HCT116 (cell line): ENCODE measurements at regions not wholly inside any gene's neighbourhood (a gene's known extent, or its start where the extent isn't known, plus 50 kb on each side); places are given as distances from the start of the nearest gene placed in this dataset.

Source experiments
- ATAC-seq: fragments of 200-7000 bp; cut with Tn5 transposase; 2 replicates; pipeline ENCODE4 v1.9.1; 2020; ENCODE audit warnings: mild to moderate bottlenecking, moderate library complexity
- BruUV-seq: library from RNA; stranded (reverse); fragments of 400-500 nt; replicated peaks from 2 replicates; lab custom pipeline; 2021; lab: Mats Ljungman, UMichigan
- CTCF ChIA-PET: fragments of 300-600 bp; sonication (Branson Sonifier 250); formaldehyde crosslinking; loops from one replicate; lab custom pipeline; 2021; ENCODE audit warnings: antibody characterized with exemption; lab: Charles Lee
- POLR2A ChIA-PET: fragments of 300-600, 350-600 bp; sonication (Branson Sonifier 250); formaldehyde crosslinking; loops from one replicate; lab custom pipeline; 2021; ENCODE audit warnings: antibody characterized with exemption; lab: Charles Lee
- RAD21 ChIA-PET, 2 experiments: fragments of 300-600 bp; sonication (Branson Sonifier 250); formaldehyde crosslinking; loops; one replicate each; lab custom pipeline; 2023; ENCODE audit warnings: low total read pairs in 2 of 2; ENCODE audit not compliant: uncharacterized antibody in 2 of 2, unreplicated experiment in 2 of 2, low non-redundant PET in 1 of 2; lab: Charles Lee
- DNase-seq: peaks from one replicate; pipeline ENCODE4 v3.0.0-alpha.2; 2010; ENCODE audit warnings: low read depth, low spot score
- H2AFZ ChIP-seq: fragments of 200-600 bp; shearing (Covaris generic), sonication (generic); 2 replicates; pipeline ENCODE4 v1.6.1; 2017; ENCODE audit warnings: low read depth, mixed run types, mixed read lengths, antibody characterized with exemption, low read length; ENCODE audit not compliant: poor library complexity, severe bottlenecking
- H3K27ac ChIP-seq: 2 replicates; pipeline ENCODE4 v1.5.1; 2012; ENCODE audit warnings: low read depth, low read length
- H3K27me3 ChIP-seq: fragments of 200-600 bp; sonication (generic); 2 replicates; pipeline ENCODE4 v1.6.1; 2016; ENCODE audit warnings: mixed run types, low read length, mixed read lengths; ENCODE audit not compliant: insufficient read depth
- H3K36me3 ChIP-seq, 2 experiments: fragments of 200-500 bp in 1 of 2; fragments of 200-600 bp in 1 of 2; sonication (Bioruptor generic) in 1 of 2; sonication (generic) in 1 of 2; 2 replicates each; pipeline versions ENCODE4 v1.5.1 to v1.6.1; 2014 to 2016; ENCODE audit warnings: low read length in 2 of 2, inconsistent platforms in 1 of 2, mixed read lengths in 1 of 2, mixed run types in 1 of 2; ENCODE audit not compliant: insufficient read depth in 2 of 2, control insufficient read depth in 1 of 2
- H3K4me1 ChIP-seq, 2 experiments: fragments of 200-600 bp in 1 of 2; sonication (generic) in 1 of 2; 2 replicates each; pipeline versions ENCODE4 v1.5.1 to v1.6.1; 2012 to 2017; ENCODE audit warnings: low read length in 2 of 2, inconsistent platforms in 1 of 2, mild to moderate bottlenecking in 1 of 2, mixed read lengths in 1 of 2, mixed run types in 1 of 2, moderate library complexity in 1 of 2; ENCODE audit not compliant: insufficient read depth in 2 of 2, control insufficient read depth in 1 of 2
- H3K4me2 ChIP-seq: fragments of 200-600 bp; sonication (generic); 2 replicates; pipeline ENCODE4 v1.6.1; 2017; ENCODE audit warnings: mixed run types, low read length, mixed read lengths
- H3K4me3 ChIP-seq, 2 experiments: fragments of 200-600 bp in 1 of 2; sonication (generic) in 1 of 2; replicated peaks in 1 of 2; 2 replicates each; pipeline ENCODE4 v1.5.1; 2011 to 2016; ENCODE audit warnings: low read length in 2 of 2, control low read depth in 1 of 2, low read depth in 1 of 2, mild to moderate bottlenecking in 1 of 2, mixed read lengths in 1 of 2, mixed run types in 1 of 2
- H3K79me2 ChIP-seq: fragments of 200-600 bp; sonication (generic); 2 replicates; pipeline ENCODE4 v1.6.1; 2017; ENCODE audit warnings: mild to moderate bottlenecking, mixed run types, low read length, moderate library complexity, mixed read lengths; ENCODE audit not compliant: insufficient read depth
- H3K9ac ChIP-seq: fragments of 200-600 bp; sonication (generic); 2 replicates; pipeline ENCODE4 v1.6.1; 2016; ENCODE audit warnings: low read length, mixed read lengths
- H3K9me2 ChIP-seq: fragments of 200-600 bp; sonication (generic), shearing (Covaris generic); 2 replicates; pipeline ENCODE4 v1.6.1; 2017; ENCODE audit warnings: mixed run types, mild to moderate bottlenecking, moderate library complexity; ENCODE audit not compliant: insufficient read depth
- H3K9me3 ChIP-seq, 2 experiments: fragments of 200-500 bp in 1 of 2; fragments of 200-600 bp in 1 of 2; sonication (Bioruptor generic) in 1 of 2; sonication (generic) in 1 of 2; 2 replicates each; pipeline ENCODE4 v1.6.1; 2014 to 2017; ENCODE audit warnings: low read length in 2 of 2, mixed read lengths in 2 of 2, inconsistent platforms in 1 of 2, low read depth in 1 of 2, mild to moderate bottlenecking in 1 of 2, mixed run types in 1 of 2, moderate library complexity in 1 of 2; ENCODE audit not compliant: control insufficient read depth in 1 of 2, insufficient read depth in 1 of 2
- H4K20me1 ChIP-seq: fragments of 200-600 bp; sonication (generic), shearing (Covaris generic); 2 replicates; pipeline ENCODE4 v1.6.1; 2017; ENCODE audit warnings: mixed run types, mild to moderate bottlenecking, moderate library complexity; ENCODE audit not compliant: insufficient read depth
- ATF3 ChIP-seq: IDR thresholded peaks from 2 replicates; pipeline ENCODE4 v1.6.1; 2012
- CBX3 ChIP-seq: IDR thresholded peaks from 2 replicates; pipeline ENCODE4 v1.6.1; 2012; ENCODE audit warnings: low read depth
- CEBPB ChIP-seq: IDR thresholded peaks from 2 replicates; pipeline ENCODE4 v1.6.1; 2012; ENCODE audit warnings: low read depth
- CTCF ChIP-seq, 3 experiments: fragments of 200-600 bp in 1 of 3; sonication (generic) in 1 of 3; IDR thresholded peaks in 2 of 3; conservative IDR thresholded peaks in 1 of 3; 2 replicates each; pipeline ENCODE4 v1.5.1; 2012 to 2017; ENCODE audit warnings: low read depth in 2 of 3, low read length in 2 of 3, antibody characterized with exemption in 1 of 3, borderline replicate concordance in 1 of 3, control low read depth in 1 of 3, mild to moderate bottlenecking in 1 of 3, mixed read lengths in 1 of 3, mixed run types in 1 of 3, moderate library complexity in 1 of 3; ENCODE audit not compliant: insufficient read depth in 1 of 3
- EGR1 ChIP-seq: IDR thresholded peaks from 2 replicates; pipeline ENCODE4 v1.6.1; 2012; ENCODE audit warnings: low read depth
- EZH2 ChIP-seq: fragments of 200-600 bp; sonication (generic); IDR thresholded peaks from 2 replicates; pipeline ENCODE4 v1.6.1; 2017; ENCODE audit warnings: antibody characterized with exemption, mixed run types
- EZH2phosphoT487 ChIP-seq: fragments of 200-600 bp; IDR thresholded peaks from 2 replicates; pipeline ENCODE4 v1.6.1; 2018; ENCODE audit warnings: antibody characterized with exemption, borderline replicate concordance
- FOSL1 ChIP-seq: IDR thresholded peaks from 2 replicates; pipeline ENCODE4 v1.6.1; 2012; ENCODE audit warnings: low read depth
- JUND ChIP-seq: IDR thresholded peaks from 2 replicates; pipeline ENCODE4 v1.6.1; 2012
- MAX ChIP-seq: IDR thresholded peaks from 2 replicates; pipeline ENCODE4 v1.6.1; 2012
- POLR2A ChIP-seq: IDR thresholded peaks from 2 replicates; pipeline ENCODE4 v1.7.0; 2011; ENCODE audit warnings: borderline replicate concordance; ENCODE audit not compliant: insufficient read depth, insufficient read length; ENCODE audit errors: extremely low read depth
- POLR2AphosphoS5 ChIP-seq: IDR thresholded peaks from 2 replicates; pipeline ENCODE4 v1.6.1; 2011; ENCODE audit warnings: mild to moderate bottlenecking, low read depth, low read length, moderate library complexity
- RAD21 ChIP-seq: IDR thresholded peaks from 2 replicates; pipeline ENCODE4 v1.6.1; 2012; ENCODE audit warnings: low read depth, mild to moderate bottlenecking
- SIN3A ChIP-seq: IDR thresholded peaks from 2 replicates; pipeline ENCODE4 v1.6.1; 2012; ENCODE audit warnings: low read depth
- SP1 ChIP-seq: IDR thresholded peaks from 2 replicates; pipeline ENCODE4 v1.6.1; 2012; ENCODE audit warnings: low read depth
- SRF ChIP-seq: IDR thresholded peaks from 2 replicates; pipeline ENCODE4 v1.6.1; 2012; ENCODE audit warnings: low read depth
- TCF7L2 ChIP-seq: IDR thresholded peaks from 2 replicates; pipeline ENCODE4 v1.7.0; 2011; ENCODE audit warnings: borderline replicate concordance, inconsistent platforms; ENCODE audit not compliant: insufficient read depth, insufficient read length; ENCODE audit errors: extremely low read depth
- YY1 ChIP-seq: IDR thresholded peaks from 2 replicates; pipeline ENCODE4 v1.6.1; 2011; ENCODE audit warnings: low read length, low read depth, moderate library complexity, mild to moderate bottlenecking; ENCODE audit not compliant: insufficient replicate concordance; ENCODE audit errors: extremely low read depth
- ZFX ChIP-seq: fragments of 450-650 bp; IDR thresholded peaks from 2 replicates; pipeline ENCODE4 v1.6.1; 2017
- ZNF274 ChIP-seq: fragments of 200-500 bp; sonication (Bioruptor generic); IDR thresholded peaks from 2 replicates; pipeline ENCODE4 v1.6.1; 2014; ENCODE audit warnings: mild to moderate bottlenecking, low read depth, low read length, inconsistent platforms
- intact Hi-C: fragments of 100-400 bp; cut with micrococcal nuclease; formaldehyde crosslinking; loops from 2 replicates; pipeline ENCODE4 v1.10.0; 2022

GRCh38 chr10:33938001-33938400 lies 603.5 kb upstream of the NRP1 start:
- Histone ChIP-seq H4K20me1 (no peaks in the 10 kb centered on the region), H3K9me2 (no peaks in the 10 kb centered on the region), H3K79me2 (no peaks in the 10 kb centered on the region)
- ChIA-PET POLR2A (no interaction called here), RAD21 (no interaction called here)
- TF ChIP-seq FOSL1 (no peak), EZH2phosphoT487 (no peak), JUND (no peak), YY1 (no peak), MAX (no peak), CTCF (IDR thresholded peaks at IDR 0.05 in 2 of 3, conservative IDR thresholded peaks at IDR 0.05 in 1 of 3; ENCODE audit: borderline replicate concordance in 1 of 3, insufficient read depth in 1 of 3, low read depth in 2 of 3, low read length in 2 of 3) (no peak), EZH2 (no peak), ATF3 (no peak), POLR2A (no peak), TCF7L2 (no peak), SP1 (no peak), CEBPB (no peak), RAD21 (no peak), EGR1 (no peak), POLR2AphosphoS5 (no peak), SRF (no peak), SIN3A (no peak), ZNF274 (no peak), ZFX (no peak), CBX3 (no peak)
- TF ChIP-seq, all 23 proteins: peak for 0
- Histone ChIP-seq H3K4me3 (no peak overlapping the region), H3K27ac (no peak overlapping the region), H3K9ac (no peak overlapping the region), H2AFZ (no peak overlapping the region), H3K9me3 (no peaks in the 10 kb centered on the region), H3K4me2 (no peak overlapping the region), H3K4me1 (no peaks in the 10 kb centered on the region), H3K36me3 (no peaks in the 10 kb centered on the region), H3K27me3 (no peaks in the 10 kb centered on the region)
- DNase-seq (no peak), ATAC-seq (no peak)
- intact Hi-C loops, result no loop called here
- BruUV-seq, result no TSS peak
- CTCF ChIA-PET, result no interaction called here
